ENCODE measurements at regions not wholly inside any gene's neighbourhood (a gene's known extent, or its start where the extent isn't known, plus 50 kb on each side); places are given as distances from the start of the nearest gene placed in this dataset.

DNA sequence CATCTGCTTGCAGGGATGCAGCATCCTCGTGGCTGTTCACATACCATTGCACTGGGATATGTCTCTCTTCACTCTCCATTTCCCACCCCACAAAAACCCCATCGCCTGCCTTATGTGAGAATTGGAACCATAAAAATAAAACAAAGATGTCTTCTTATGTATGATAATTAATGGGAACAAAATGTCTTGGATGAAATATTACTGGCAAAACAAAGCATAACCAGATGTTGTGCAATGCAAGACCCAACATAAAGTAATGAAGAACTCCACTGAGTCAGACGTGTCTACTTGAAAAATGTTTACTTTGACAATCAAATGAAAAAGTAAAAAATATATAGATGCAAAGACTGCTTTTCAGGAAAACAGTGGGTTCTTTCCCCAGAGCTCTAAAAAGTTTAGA is 611.3 kb upstream of the SYT4 start:
- no peak for DNase-seq
- H3K36me3 ChIP-seq = no peaks in the 10 kb centered on the region
- no peak overlapping the region for H3K4me3 ChIP-seq
- 51 to 67% methylated on average over 3 of the region's 3 CpGs for WGBS, 2 donors (ENCODE audit: low coverage in 1 of 2)
- in situ Hi-C loops (cut with MboI; ENCODE audit: low pct_ligation_motif_present in 1 of 4, low pct_unique_long_range_greater_than_20kb in 1 of 4, low sequenced_read_pairs in 3 of 4) (no loop called here), intact Hi-C loops (cut with DNase I; ENCODE audit: low total_unique reads) (no loop called here)
- H3K27ac ChIP-seq = no peak overlapping the region
- H3K9me3 ChIP-seq = no peaks in the 10 kb centered on the region
- no peaks in the 10 kb centered on the region for H3K27me3 ChIP-seq
- no peak for TF ChIP-seq POLR2A (IDR thresholded peaks at IDR 0.05)
- no peak for TF ChIP-seq EP300 (IDR thresholded peaks at IDR 0.05; ENCODE audit: low read depth)
- no peak for TF ChIP-seq POLR2AphosphoS5 (IDR thresholded peaks at IDR 0.05)
- TF ChIP-seq CTCF (IDR thresholded peaks at IDR 0.05) = no peak
- no peaks in the 10 kb centered on the region for H3K4me1 ChIP-seq

- DNase-seq = no peak
- in situ Hi-C loops (cut with MboI; ENCODE audit: low pct_ligation_motif_present in 1 of 4, low pct_unique_long_range_greater_than_20kb in 1 of 4, low sequenced_read_pairs in 3 of 4) = no loop called here
- 47 to 58% methylated on average over 3 to 5 of the region's 5 CpGs for WGBS, 2 donors (ENCODE audit: low coverage in 1 of 2)
- Histone ChIP-seq H3K4me3 (no peak overlapping the region), H3K27me3 (no peaks in the 10 kb centered on the region), H3K4me1 (no peaks in the 10 kb centered on the region), H3K36me3 (no peaks in the 10 kb centered on the region), H3K9me3 (no peaks in the 10 kb centered on the region), H3K27ac (peak overlapping the region in 1 of 4 donors; percentile 10)
- TF ChIP-seq POLR2AphosphoS5 (IDR thresholded peaks at IDR 0.05) (no peak), CTCF (IDR thresholded peaks at IDR 0.05) (no peak), POLR2A (IDR thresholded peaks at IDR 0.05) (no peak), EP300 (IDR thresholded peaks at IDR 0.05; ENCODE audit: low read depth) (no peak)
- intact Hi-C loops (cut with DNase I; ENCODE audit: low total_unique reads) = no loop called here
Measured at GRCh38 chr18:43893001-43893637, 615.8 kb upstream of the SYT4 start.

GRCh38 chr18:43904209-43904837 is 627.0 kb upstream of the SYT4 start:
- Histone ChIP-seq H3K4me1 (no peaks in the 10 kb centered on the region), H3K9me3 (no peaks in the 10 kb centered on the region), H3K27ac (no peak overlapping the region), H3K36me3 (no peaks in the 10 kb centered on the region), H3K4me3 (no peak overlapping the region), H3K27me3 (no peaks in the 10 kb centered on the region)
- TF ChIP-seq CTCF (IDR thresholded peaks at IDR 0.05) (no peak), POLR2A (IDR thresholded peaks at IDR 0.05) (no peak), POLR2AphosphoS5 (IDR thresholded peaks at IDR 0.05) (no peak), EP300 (IDR thresholded peaks at IDR 0.05; ENCODE audit: low read depth) (no peak)
- intact Hi-C loops (cut with DNase I; ENCODE audit: low total_unique reads) (no loop called here), in situ Hi-C loops (cut with MboI; ENCODE audit: low pct_ligation_motif_present in 1 of 4, low pct_unique_long_range_greater_than_20kb in 1 of 4, low sequenced_read_pairs in 3 of 4) (no loop called here)
- DNase-seq = no peak
- 49 to 80% methylated on average over 1 of the region's 1 CpG for WGBS, 2 donors (ENCODE audit: low coverage in 1 of 2)

DNA sequence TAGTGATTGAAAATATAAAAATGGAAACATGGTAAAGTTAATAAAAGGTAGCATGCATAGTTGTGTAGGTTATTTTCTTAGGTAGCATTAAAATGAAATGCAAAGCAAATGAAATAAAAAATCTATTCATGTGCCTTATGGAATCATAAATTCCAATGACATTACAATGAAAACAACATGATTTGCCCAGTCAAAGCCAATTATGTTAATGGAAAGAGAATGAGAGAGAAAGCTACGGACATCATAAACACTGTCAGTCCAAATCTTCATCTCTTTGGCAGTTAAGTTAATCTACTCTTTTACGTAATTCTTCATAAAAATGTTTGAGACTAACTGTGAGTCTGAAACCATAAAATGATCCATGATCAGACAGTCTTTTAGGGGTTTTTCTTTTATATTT is 636.7 kb upstream of the SYT4 start:
- intact Hi-C loops (cut with DNase I; ENCODE audit: low total_unique reads) = no loop called here
- DNase-seq = no peak

More for the DNA sequence above, 636.7 kb upstream of the SYT4 start:
- Histone ChIP-seq H3K36me3 (no peaks in the 10 kb centered on the region), H3K4me3 (no peak overlapping the region), H3K9me3 (no peaks in the 10 kb centered on the region), H3K27me3 (no peaks in the 10 kb centered on the region), H3K4me1 (no peaks in the 10 kb centered on the region), H3K27ac (no peak overlapping the region)
- WGBS, 2 donors (ENCODE audit: low coverage in 1 of 2) = 67 to 78% methylated on average over 2 of the region's 2 CpGs
- in situ Hi-C loops (cut with MboI; ENCODE audit: low pct_ligation_motif_present in 1 of 4, low pct_unique_long_range_greater_than_20kb in 1 of 4, low sequenced_read_pairs in 3 of 4) = no loop called here
- no peak for TF ChIP-seq POLR2AphosphoS5 (IDR thresholded peaks at IDR 0.05)
- TF ChIP-seq CTCF (IDR thresholded peaks at IDR 0.05) = no peak
- no peak for TF ChIP-seq EP300 (IDR thresholded peaks at IDR 0.05; ENCODE audit: low read depth)
- TF ChIP-seq POLR2A (IDR thresholded peaks at IDR 0.05) = no peak

Measured in transverse colon (tissue), 4 donors.